ENCODE measurements at regions not wholly inside any gene's neighbourhood (a gene's known extent, or its start where the extent isn't known, plus 50 kb on each side); places are given as distances from the start of the nearest gene placed in this dataset.

DNA sequence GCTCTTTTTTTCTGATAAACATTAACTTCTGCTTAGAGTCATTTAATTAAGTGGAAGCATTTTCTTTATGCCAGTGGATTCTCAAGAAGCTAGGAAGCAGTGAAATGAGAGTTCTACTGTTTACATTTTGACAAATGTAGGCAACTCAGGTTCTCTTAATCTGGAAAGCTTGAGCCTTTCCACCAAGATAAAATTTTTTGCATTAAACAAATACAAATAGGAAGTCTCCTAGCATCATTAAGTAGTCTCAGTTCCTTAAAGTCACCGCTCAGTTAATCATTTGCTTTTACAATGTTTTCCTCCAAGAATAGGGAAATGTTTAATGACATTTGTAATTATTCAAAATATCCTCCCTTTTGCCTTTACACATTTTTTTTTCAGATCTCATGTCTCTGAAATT is 290.4 kb upstream of the PDE4D start:
- Mint-ChIP-seq H3K36me3 (ENCODE audit: unreplicated experiment) (no peaks in the 10 kb centered on the region), H3K9me3 (ENCODE audit: unreplicated experiment) (no peaks in the 10 kb centered on the region), H3K27ac (ENCODE audit: unreplicated experiment) (no peak overlapping the region), H3K4me3 (ENCODE audit: unreplicated experiment) (no peak overlapping the region), H3K4me1 (ENCODE audit: low read depth, unreplicated experiment) (no peaks in the 10 kb centered on the region), H3K27me3 (ENCODE audit: unreplicated experiment) (peaks cover 2% of the 10 kb centered on the region)
- no peak for DNase-seq
- TF ChIP-seq, protein P1, sequence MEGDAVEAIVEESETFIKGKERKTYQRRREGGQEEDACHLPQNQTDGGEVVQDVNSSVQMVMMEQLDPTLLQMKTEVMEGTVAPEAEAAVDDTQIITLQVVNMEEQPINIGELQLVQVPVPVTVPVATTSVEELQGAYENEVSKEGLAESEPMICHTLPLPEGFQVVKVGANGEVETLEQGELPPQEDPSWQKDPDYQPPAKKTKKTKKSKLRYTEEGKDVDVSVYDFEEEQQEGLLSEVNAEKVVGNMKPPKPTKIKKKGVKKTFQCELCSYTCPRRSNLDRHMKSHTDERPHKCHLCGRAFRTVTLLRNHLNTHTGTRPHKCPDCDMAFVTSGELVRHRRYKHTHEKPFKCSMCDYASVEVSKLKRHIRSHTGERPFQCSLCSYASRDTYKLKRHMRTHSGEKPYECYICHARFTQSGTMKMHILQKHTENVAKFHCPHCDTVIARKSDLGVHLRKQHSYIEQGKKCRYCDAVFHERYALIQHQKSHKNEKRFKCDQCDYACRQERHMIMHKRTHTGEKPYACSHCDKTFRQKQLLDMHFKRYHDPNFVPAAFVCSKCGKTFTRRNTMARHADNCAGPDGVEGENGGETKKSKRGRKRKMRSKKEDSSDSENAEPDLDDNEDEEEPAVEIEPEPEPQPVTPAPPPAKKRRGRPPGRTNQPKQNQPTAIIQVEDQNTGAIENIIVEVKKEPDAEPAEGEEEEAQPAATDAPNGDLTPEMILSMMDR (IDR thresholded peaks at IDR 0.05; ENCODE audit: partially characterized antibody, unreplicated experiment), result no peak

DNA sequence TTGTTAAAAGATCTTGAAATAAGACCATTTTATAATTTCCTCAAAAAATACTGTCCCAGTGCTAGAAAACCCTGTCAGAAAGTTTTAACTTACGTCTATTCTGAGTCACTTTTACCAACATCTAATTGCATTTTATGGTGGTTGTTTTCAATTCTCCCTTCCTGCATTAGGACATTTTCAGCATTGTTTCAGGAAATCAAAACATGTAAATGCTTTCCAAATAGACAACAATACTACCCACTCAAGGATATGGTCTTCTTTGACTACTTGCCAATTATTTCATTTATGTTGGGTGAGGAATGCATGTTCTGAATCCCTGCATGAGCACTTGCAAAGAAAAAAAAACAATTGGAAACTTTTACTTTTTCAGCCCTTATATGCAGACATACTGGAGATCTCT is 284.6 kb upstream of the PDE4D start:
- Mint-ChIP-seq H3K27ac (ENCODE audit: unreplicated experiment) (no peak overlapping the region), H3K9me3 (ENCODE audit: unreplicated experiment) (peaks cover 2% of the 10 kb centered on the region), H3K27me3 (ENCODE audit: unreplicated experiment) (no peaks in the 10 kb centered on the region), H3K4me3 (ENCODE audit: unreplicated experiment) (no peak overlapping the region), H3K36me3 (ENCODE audit: unreplicated experiment) (no peaks in the 10 kb centered on the region), H3K4me1 (ENCODE audit: low read depth, unreplicated experiment) (no peaks in the 10 kb centered on the region)
- TF ChIP-seq, protein P1 (IDR thresholded peaks at IDR 0.05; ENCODE audit: partially characterized antibody, unreplicated experiment), result no peak
- no peak for DNase-seq

DNA sequence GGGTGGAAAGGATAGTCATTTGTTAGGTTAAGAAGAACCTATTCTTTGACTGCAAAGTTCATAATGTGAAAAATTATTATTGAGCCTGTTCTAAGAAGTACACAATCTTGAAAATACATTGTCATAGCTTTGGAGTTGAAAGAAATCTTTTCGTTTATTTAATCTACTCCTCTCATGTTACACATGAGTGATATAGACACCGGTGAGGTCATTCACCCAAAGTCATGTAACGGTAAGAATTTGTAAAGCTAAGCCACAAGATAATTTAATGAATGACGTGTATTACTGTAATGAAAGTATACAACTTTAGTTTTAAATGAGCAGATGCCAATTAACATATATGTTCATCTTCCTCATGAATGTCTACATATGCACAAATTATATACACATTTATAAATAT is 284.1 kb upstream of the PDE4D start:
- DNase-seq, result no peak
- no peak overlapping the region for H3K27ac Mint-ChIP-seq (ENCODE audit: unreplicated experiment)
- no peak overlapping the region for H3K4me3 Mint-ChIP-seq (ENCODE audit: unreplicated experiment)
- TF ChIP-seq, protein P1 (IDR thresholded peaks at IDR 0.05; ENCODE audit: partially characterized antibody, unreplicated experiment), result no peak
- no peaks in the 10 kb centered on the region for H3K4me1 Mint-ChIP-seq (ENCODE audit: low read depth, unreplicated experiment)
- peaks cover 2% of the 10 kb centered on the region for H3K9me3 Mint-ChIP-seq (ENCODE audit: unreplicated experiment)
- H3K36me3 Mint-ChIP-seq (ENCODE audit: unreplicated experiment), result no peaks in the 10 kb centered on the region
- H3K27me3 Mint-ChIP-seq (ENCODE audit: unreplicated experiment), result no peaks in the 10 kb centered on the region

DNA sequence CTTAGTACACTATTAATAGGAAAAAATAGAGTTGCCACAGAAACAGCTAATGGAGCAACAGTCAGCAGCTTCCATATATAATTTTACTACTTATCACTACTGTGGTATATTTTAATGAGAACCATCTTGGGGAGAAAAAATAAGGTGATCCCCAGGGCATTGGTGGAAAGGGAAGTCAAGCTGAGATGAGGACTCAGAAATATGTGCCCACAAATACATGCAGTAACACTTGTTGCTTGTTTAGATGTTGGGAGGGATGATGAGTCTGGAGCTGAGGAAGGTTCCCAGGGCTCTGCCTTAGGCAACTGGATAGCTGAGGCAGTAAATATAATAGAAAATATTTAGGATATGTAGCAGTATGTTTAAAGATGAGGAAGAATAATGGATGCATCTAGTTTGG is 280.1 kb upstream of the PDE4D start:
- H3K27ac Mint-ChIP-seq (ENCODE audit: unreplicated experiment), result no peak overlapping the region
- DNase-seq, result no peak
- TF ChIP-seq, protein P1 (IDR thresholded peaks at IDR 0.05; ENCODE audit: partially characterized antibody, unreplicated experiment), result no peak
- no peaks in the 10 kb centered on the region for H3K27me3 Mint-ChIP-seq (ENCODE audit: unreplicated experiment)
- peaks cover 2% of the 10 kb centered on the region for H3K9me3 Mint-ChIP-seq (ENCODE audit: unreplicated experiment)
- no peaks in the 10 kb centered on the region for H3K4me1 Mint-ChIP-seq (ENCODE audit: low read depth, unreplicated experiment)
- H3K36me3 Mint-ChIP-seq (ENCODE audit: unreplicated experiment), result no peaks in the 10 kb centered on the region
- H3K4me3 Mint-ChIP-seq (ENCODE audit: unreplicated experiment), result no peak overlapping the region

DNA sequence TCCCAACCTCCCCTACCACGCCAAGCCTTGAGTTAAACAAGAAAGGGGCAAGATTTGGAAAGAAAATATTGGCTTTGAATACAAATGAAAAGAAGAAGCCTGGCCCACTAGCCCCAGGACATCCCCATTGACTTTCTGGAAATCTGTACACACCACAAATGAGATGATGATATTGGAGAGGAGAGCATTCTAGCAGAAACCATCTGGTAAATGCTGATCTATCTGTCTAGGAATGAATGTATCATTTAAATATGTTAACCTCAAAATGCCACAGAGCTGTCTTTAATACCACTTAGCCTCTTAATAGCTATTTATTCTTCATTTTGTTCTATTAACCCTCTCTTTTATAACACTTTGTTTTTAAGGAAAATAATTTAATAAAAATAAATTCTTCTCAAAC is 270.2 kb upstream of the PDE4D start:
- H3K27me3 Mint-ChIP-seq (ENCODE audit: unreplicated experiment), result peaks cover 1% of the 10 kb centered on the region
- no peak overlapping the region for H3K27ac Mint-ChIP-seq (ENCODE audit: unreplicated experiment)
- no peak overlapping the region for H3K4me3 Mint-ChIP-seq (ENCODE audit: unreplicated experiment)
- TF ChIP-seq, protein P1 (IDR thresholded peaks at IDR 0.05; ENCODE audit: partially characterized antibody, unreplicated experiment), result no peak
- no peak for DNase-seq
- H3K4me1 Mint-ChIP-seq (ENCODE audit: low read depth, unreplicated experiment), result peaks cover 3% of the 10 kb centered on the region
- H3K36me3 Mint-ChIP-seq (ENCODE audit: unreplicated experiment), result no peaks in the 10 kb centered on the region
- no peaks in the 10 kb centered on the region for H3K9me3 Mint-ChIP-seq (ENCODE audit: unreplicated experiment)

Measured in glutamatergic neuron (in vitro differentiated cells).